Pancreas (tissue), 10 donors: ENCODE measurements at regions not wholly inside any gene's neighbourhood (a gene's known extent, or its start where the extent isn't known, plus 50 kb on each side); places are given as distances from the start of the nearest gene placed in this dataset.
"Not testable (repeated sequence)": the region's sequence is repeated elsewhere in the genome, so short reads cannot be mapped to it uniquely, and the experiment has no call there.

ENCODE experiments used
- ATAC-seq, 4 donors: fragments of 200-7000 bp; cut with Tn5 transposase; one replicate each; pipeline versions ENCODE4 v1.8.0 to v1.9.1; 2020; ENCODE audit warnings: mild to moderate bottlenecking in 4 of 4, moderate library complexity in 4 of 4
- DNase-seq, 6 donors: peaks; one replicate each; pipeline ENCODE4 v3.0.0-alpha.2; 2020
- FAIRE-seq: peaks from 2 replicates; lab custom pipeline; 2012; peaks lifted over from hg19 to GRCh38; lab: Jason Lieb, UNC
- H3K27ac ChIP-seq, 4 donors: fragments of 200-600 bp; sonication (generic); 1 replicate in 3 of 4; 2 replicates in 1 of 4; pipeline versions ENCODE4 v1.5.0 to v1.8.0; 2020
- H3K27me3 ChIP-seq, 4 donors: fragments of 200-600 bp; one replicate each; pipeline ENCODE4 v1.8.0; 2021
- H3K36me3 ChIP-seq, 3 donors: fragments of 200-600 bp; sonication (generic) in 1 of 3; one replicate each; pipeline versions ENCODE4 v1.5.0 to v1.8.0; 2020 to 2021
- H3K4me1 ChIP-seq, 3 donors: fragments of 200-600 bp; one replicate each; pipeline ENCODE4 v1.8.0; 2021
- H3K4me3 ChIP-seq, 4 donors: fragments of 200-600 bp; sonication (generic) in 2 of 4; one replicate each; pipeline versions ENCODE4 v1.5.0 to v1.8.0; 2020 to 2021
- H3K9me3 ChIP-seq, 4 donors: fragments of 200-600 bp; one replicate each; pipeline ENCODE4 v1.8.0; 2021
- WGBS, 2 donors: extraction: QIAGEN DNeasy Blood & Tissue Kit; methylation state at CpG; one replicate each; pipeline ENCODE4 v1.1.7; 2013; 5-methylcytosine and 5-hydroxymethylcytosine counted together
- intact Hi-C, 3 donors: fragments of 100-400 bp; cut with DNase I; formaldehyde crosslinking; loops; one replicate each; pipeline versions ENCODE4 v1.11.1 to v1.14.2; 2022
- TF ChIP-seq, protein P1 (sequence below), 4 donors: fragments of 200-600 bp; sonication (generic) in 3 of 4; IDR thresholded peaks; one replicate each; pipeline versions ENCODE4 v1.5.0 to v1.8.0; 2021; ENCODE audit warnings: antibody characterized with exemption in 4 of 4
- donor health status: healthy with polysubstance abuse.
- donor health status: DM: no; HTN: no; CAD: no; lungs with moderate emphysema.
- donor health status: DM: no; HTN: no; CAD: no.
- donor health status: control.
- donor health status: control.
- donor health status: Bipolar disorder and iron deficiency.
- donor health status: DM: yes; HTN: yes; CAD: no.
- donor health status: DM: no; HTN: no; CAD: no.
- donor health status: DM: no; HTN: no; CAD: no.
- donor health status: DM: yes; HTN: yes; CAD: no.

DNA sequence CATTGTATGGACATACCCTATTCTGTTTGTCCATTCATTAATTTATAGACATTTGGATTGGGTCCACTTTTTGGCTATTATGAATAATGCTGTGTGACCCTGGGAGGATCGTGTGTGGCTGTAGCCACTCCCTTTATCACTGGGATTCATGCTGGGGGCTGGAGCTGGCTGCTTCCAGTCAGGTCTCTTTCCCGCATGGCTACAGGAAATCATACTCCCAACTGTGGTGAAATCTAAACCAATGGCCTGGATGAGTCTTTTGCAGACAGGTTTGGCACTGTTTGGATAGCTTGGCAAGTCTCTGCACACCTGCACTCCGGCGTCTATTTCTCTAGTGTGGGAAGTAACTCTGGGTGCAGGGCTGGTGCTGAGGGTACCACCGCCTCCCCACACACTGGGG lies 80.4 kb downstream of the RIN2 start:
- no peaks in the 10 kb centered on the region for H3K4me1 ChIP-seq
- no peak for DNase-seq
- H3K9me3 ChIP-seq: no peaks in the 10 kb centered on the region
- H3K4me3 ChIP-seq: no peak overlapping the region
- intact Hi-C loops: no loop called here
- no peak for ATAC-seq
- 84 to 88% methylated on average over 5 of the region's 5 CpGs for WGBS, 2 donors
- TF ChIP-seq, protein P1, sequence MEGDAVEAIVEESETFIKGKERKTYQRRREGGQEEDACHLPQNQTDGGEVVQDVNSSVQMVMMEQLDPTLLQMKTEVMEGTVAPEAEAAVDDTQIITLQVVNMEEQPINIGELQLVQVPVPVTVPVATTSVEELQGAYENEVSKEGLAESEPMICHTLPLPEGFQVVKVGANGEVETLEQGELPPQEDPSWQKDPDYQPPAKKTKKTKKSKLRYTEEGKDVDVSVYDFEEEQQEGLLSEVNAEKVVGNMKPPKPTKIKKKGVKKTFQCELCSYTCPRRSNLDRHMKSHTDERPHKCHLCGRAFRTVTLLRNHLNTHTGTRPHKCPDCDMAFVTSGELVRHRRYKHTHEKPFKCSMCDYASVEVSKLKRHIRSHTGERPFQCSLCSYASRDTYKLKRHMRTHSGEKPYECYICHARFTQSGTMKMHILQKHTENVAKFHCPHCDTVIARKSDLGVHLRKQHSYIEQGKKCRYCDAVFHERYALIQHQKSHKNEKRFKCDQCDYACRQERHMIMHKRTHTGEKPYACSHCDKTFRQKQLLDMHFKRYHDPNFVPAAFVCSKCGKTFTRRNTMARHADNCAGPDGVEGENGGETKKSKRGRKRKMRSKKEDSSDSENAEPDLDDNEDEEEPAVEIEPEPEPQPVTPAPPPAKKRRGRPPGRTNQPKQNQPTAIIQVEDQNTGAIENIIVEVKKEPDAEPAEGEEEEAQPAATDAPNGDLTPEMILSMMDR (IDR thresholded peaks at IDR 0.05): no peak
- no peaks in the 10 kb centered on the region for H3K36me3 ChIP-seq
- no peak overlapping the region for H3K27ac ChIP-seq
- H3K27me3 ChIP-seq: no peaks in the 10 kb centered on the region
- FAIRE-seq: no peak

DNA sequence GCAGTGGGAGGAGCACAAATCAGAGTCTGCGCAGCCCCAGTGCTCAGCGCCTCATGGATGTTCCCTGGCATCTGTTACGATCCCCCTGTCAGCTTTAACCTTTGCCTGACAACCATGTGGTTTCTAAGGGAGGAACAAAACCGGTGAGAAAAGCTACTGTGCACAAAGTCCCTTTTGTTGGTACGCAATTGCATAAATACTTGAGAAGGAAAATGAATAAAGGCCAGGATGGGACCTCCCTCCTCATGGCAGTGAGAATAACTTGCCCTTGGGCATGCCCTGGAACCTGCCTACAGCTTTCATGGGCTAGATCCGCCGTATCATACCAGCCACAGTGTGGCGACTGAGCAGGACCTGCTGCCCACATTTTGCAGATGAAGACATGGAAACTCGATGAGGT lies 81.0 kb downstream of the RIN2 start:
- Histone ChIP-seq H3K27me3 (no peaks in the 10 kb centered on the region), H3K9me3 (no peaks in the 10 kb centered on the region), H3K36me3 (no peaks in the 10 kb centered on the region), H3K4me1 (no peaks in the 10 kb centered on the region), H3K27ac (no peak overlapping the region), H3K4me3 (no peak overlapping the region)
- 90 to 95% methylated on average over 9 of the region's 9 CpGs for WGBS, 2 donors
- intact Hi-C loops: no loop called here
- FAIRE-seq (no peak), DNase-seq (no peak), ATAC-seq (no peak)
- TF ChIP-seq, protein P1 (IDR thresholded peaks at IDR 0.05): no peak

DNA sequence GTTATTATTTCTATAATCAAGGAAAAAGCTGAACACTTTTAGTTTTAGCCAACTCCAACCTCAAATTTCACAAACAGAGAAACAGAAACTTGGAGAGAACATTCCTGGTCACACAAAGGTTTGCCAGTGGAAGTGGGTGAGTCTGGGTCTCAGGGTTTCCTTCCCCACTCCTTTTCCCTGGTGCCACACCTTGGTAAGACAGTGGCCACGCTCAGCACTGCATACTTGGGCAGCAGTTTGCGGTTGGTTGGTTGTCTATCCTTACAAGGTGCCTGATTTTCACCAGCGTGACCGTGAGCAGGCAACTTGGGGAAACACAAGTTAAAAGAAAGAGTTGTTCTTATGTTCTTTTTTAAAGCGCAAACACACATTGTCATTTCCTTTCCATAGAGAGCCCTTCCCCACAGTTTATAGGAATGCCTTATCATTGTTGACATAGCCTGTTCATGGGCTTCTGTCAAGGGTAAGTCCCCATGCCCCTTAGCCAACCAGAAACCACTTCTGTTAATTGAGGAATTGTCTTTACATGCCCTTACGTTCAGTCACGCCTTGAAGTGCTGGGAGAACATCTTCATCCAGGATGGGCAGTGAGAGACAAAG lies 82.2 kb downstream of the RIN2 start:
- H3K27me3 ChIP-seq: no peaks in the 10 kb centered on the region
- DNase-seq (no peak), FAIRE-seq (no peak), ATAC-seq (no peak)
- H3K4me1 ChIP-seq: no peaks in the 10 kb centered on the region
- no peaks in the 10 kb centered on the region for H3K9me3 ChIP-seq
- WGBS, 2 donors: 91 to 96% methylated on average over 7 of the region's 7 CpGs
- H3K4me3 ChIP-seq: no peak overlapping the region
- TF ChIP-seq, protein P1 (IDR thresholded peaks at IDR 0.05): no peak
- no peak overlapping the region for H3K27ac ChIP-seq
- intact Hi-C loops: no loop called here
- no peaks in the 10 kb centered on the region for H3K36me3 ChIP-seq

DNA sequence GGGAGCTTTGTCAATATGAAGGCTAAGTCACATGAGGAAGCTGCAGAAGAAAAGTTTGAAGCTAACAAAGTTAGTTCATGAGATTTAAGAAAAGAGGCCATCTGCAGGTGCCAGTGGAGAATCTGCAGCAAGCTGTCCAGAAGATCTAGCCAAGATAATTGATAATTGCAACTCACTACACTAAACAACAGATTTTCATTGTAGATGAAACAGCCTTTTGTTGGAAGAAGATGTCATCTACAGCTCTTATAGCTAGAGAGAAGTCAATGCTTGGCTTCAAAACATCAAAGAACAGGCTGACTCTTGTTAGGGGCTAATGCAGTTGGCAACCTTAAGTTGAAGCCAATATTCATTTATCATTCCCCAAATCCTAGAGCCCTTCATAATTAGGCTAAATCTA lies 83.7 kb downstream of the RIN2 start:
- FAIRE-seq (no peak), ATAC-seq (no peak), DNase-seq (no peak)
- Histone ChIP-seq H3K4me3 (no peak overlapping the region), H3K36me3 (no peaks in the 10 kb centered on the region), H3K27ac (no peak overlapping the region), H3K27me3 (no peaks in the 10 kb centered on the region), H3K9me3 (no peaks in the 10 kb centered on the region), H3K4me1 (no peaks in the 10 kb centered on the region)
- TF ChIP-seq, protein P1 (IDR thresholded peaks at IDR 0.05): no peak
- intact Hi-C loops: no loop called here

DNA sequence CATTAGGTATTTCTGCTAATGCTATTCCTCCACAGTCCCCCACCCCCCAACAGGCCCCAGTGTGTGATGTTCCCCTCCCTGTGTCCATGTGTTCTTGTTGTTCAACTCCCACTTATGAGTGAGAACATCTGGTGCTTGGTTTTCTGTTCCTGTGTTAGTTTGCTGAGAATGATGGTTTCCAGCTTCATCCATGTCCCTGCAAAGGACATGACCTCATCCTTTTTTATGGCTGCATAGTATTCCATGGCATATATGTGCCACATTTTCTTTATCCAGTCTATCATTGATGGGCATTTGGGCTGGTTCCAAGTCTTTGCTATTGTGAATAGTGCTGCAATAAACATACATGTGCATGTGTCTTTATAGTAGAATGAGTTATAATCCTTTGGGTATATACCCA lies 86.8 kb downstream of the RIN2 start:
- H3K27me3 ChIP-seq, FAIRE-seq, ATAC-seq, H3K36me3 ChIP-seq, H3K4me3 ChIP-seq, H3K27ac ChIP-seq, H3K4me1 ChIP-seq, DNase-seq, intact Hi-C loops, H3K9me3 ChIP-seq: not testable (repeated sequence)
